ENCODE measurements at regions not wholly inside any gene's neighbourhood (a gene's known extent, or its start where the extent isn't known, plus 50 kb on each side); places are given as distances from the start of the nearest gene placed in this dataset.

DNA sequence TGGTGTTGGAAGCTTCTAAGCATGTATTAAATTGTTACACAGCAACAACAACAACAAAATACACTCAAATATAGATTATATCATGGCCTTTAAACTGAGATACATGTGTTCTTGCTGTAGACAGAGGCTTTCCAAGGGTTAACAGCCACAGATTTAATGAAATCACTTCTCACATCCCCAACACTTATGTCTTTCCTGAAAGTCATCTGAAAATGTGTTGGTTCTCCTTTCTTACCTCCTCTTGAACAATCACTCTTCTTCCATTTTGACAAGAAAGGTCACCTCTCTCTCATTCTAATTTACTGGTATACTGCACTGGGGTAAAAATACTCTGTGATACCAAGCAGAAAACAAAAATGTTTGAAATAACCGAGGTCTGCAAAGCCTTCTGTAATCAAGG, 507.3 kb upstream of the KCNMB2 start:
- TF ChIP-seq, protein P1, sequence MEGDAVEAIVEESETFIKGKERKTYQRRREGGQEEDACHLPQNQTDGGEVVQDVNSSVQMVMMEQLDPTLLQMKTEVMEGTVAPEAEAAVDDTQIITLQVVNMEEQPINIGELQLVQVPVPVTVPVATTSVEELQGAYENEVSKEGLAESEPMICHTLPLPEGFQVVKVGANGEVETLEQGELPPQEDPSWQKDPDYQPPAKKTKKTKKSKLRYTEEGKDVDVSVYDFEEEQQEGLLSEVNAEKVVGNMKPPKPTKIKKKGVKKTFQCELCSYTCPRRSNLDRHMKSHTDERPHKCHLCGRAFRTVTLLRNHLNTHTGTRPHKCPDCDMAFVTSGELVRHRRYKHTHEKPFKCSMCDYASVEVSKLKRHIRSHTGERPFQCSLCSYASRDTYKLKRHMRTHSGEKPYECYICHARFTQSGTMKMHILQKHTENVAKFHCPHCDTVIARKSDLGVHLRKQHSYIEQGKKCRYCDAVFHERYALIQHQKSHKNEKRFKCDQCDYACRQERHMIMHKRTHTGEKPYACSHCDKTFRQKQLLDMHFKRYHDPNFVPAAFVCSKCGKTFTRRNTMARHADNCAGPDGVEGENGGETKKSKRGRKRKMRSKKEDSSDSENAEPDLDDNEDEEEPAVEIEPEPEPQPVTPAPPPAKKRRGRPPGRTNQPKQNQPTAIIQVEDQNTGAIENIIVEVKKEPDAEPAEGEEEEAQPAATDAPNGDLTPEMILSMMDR (IDR thresholded peaks at IDR 0.05; ENCODE audit: low read depth, low read length, missing input control) = no peak
- TF ChIP-seq ATF3 (IDR thresholded peaks at IDR 0.05) (no peak), GABPA (IDR thresholded peaks at IDR 0.05 in 1 of 2, conservative IDR thresholded peaks at IDR 0.05 in 1 of 2) (no peak), RAD21 (IDR thresholded peaks at IDR 0.05) (no peak), JUND (IDR thresholded peaks at IDR 0.05) (no peak), EGR1 (IDR thresholded peaks at IDR 0.05; ENCODE audit: low read depth in 2 of 2) (no peak)
- TF ChIP-seq, protein P2, sequence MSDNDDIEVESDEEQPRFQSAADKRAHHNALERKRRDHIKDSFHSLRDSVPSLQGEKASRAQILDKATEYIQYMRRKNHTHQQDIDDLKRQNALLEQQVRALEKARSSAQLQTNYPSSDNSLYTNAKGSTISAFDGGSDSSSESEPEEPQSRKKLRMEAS (IDR thresholded peaks at IDR 0.05) = no peak
